Right lobe of liver (tissue), 4 donors: ENCODE measurements at regions not wholly inside any gene's neighbourhood (a gene's known extent, or its start where the extent isn't known, plus 50 kb on each side); places are given as distances from the start of the nearest gene placed in this dataset.

Experiments
- POLR2A ChIP-seq: fragments of 450-650 bp; IDR thresholded peaks from one replicate; pipeline ENCODE4 v1.6.1; 2017; ENCODE audit warnings: antibody characterized with exemption, mild to moderate bottlenecking
- TF ChIP-seq, protein P1 (sequence below), 4 donors: fragments of 200-600 bp in 3 of 4; fragments of 450-650 bp in 1 of 4; IDR thresholded peaks; one replicate each; pipeline versions ENCODE4 v1.5.1 to v1.8.0; 2016 to 2022; ENCODE audit warnings: antibody characterized with exemption in 4 of 4, mild to moderate bottlenecking in 2 of 4
- donor health status: DM: no; HTN: no; CAD: no.
- donor health status: DM: no; HTN: no; CAD: no.
- donor health status: DM: no; HTN: yes; CAD: no.

DNA sequence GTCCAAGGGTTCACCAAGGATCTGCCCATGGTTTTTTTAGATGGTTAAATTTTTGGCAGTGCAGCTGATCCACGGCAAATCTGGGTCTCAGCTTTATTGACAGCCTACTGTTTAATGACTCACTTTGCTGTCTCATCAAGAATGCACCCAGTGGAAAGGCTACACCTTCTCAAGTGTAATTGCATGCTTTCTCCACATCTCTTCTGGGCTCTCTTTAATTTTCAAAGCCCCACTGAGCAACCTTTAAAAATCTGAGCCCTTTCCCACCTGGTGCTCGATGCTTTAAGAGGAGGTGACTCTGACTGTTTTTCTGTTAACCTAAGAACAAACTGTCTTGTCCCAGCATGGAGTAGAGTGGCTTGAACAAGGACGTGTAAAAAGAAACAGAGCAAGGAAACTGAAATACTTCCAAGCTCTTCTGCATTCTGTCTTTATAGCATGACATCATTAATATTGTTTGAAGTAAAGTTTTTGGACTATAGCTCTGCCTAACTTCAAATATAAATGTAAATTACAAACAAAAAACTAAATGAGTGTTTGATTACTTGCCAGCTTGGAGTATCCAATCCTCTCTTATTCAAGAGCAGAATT lies 214.2 kb upstream of the KRR1 start:
- TF ChIP-seq, protein P1, sequence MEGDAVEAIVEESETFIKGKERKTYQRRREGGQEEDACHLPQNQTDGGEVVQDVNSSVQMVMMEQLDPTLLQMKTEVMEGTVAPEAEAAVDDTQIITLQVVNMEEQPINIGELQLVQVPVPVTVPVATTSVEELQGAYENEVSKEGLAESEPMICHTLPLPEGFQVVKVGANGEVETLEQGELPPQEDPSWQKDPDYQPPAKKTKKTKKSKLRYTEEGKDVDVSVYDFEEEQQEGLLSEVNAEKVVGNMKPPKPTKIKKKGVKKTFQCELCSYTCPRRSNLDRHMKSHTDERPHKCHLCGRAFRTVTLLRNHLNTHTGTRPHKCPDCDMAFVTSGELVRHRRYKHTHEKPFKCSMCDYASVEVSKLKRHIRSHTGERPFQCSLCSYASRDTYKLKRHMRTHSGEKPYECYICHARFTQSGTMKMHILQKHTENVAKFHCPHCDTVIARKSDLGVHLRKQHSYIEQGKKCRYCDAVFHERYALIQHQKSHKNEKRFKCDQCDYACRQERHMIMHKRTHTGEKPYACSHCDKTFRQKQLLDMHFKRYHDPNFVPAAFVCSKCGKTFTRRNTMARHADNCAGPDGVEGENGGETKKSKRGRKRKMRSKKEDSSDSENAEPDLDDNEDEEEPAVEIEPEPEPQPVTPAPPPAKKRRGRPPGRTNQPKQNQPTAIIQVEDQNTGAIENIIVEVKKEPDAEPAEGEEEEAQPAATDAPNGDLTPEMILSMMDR (IDR thresholded peaks at IDR 0.05), result no peak
- no peak for TF ChIP-seq POLR2A
